HAP-1 (cell line): ENCODE measurements at regions not wholly inside any gene's neighbourhood (a gene's known extent, or its start where the extent isn't known, plus 50 kb on each side); places are given as distances from the start of the nearest gene placed in this dataset.

Source experiments
- DNase-seq, 2 experiments: peaks; one replicate each; pipeline ENCODE4 v3.0.0-alpha.2; 2016 to 2020; ENCODE audit warnings: low spot score in 2 of 2
- H3K27me3 ChIP-seq: fragments of 250-450 bp; sonication (Bioruptor Pico); 2 replicates; pipeline ENCODE4 v1.5.1; 2020; ENCODE audit warnings: low read depth, mild to moderate bottlenecking, moderate library complexity
- H3K36me3 ChIP-seq: fragments of 250-450 bp; sonication (Bioruptor Pico); replicated peaks from 2 replicates; pipeline ENCODE4 v1.5.1; 2020; ENCODE audit warnings: mild to moderate bottlenecking
- H3K4me1 ChIP-seq: fragments of 250-450 bp; sonication (Bioruptor Pico); 2 replicates; pipeline ENCODE4 v1.5.1; 2020; ENCODE audit warnings: mild to moderate bottlenecking
- H3K4me3 ChIP-seq: fragments of 250-450 bp; sonication (Bioruptor Pico); 2 replicates; pipeline ENCODE4 v1.5.1; 2020; ENCODE audit warnings: mild to moderate bottlenecking, moderate library complexity
- H3K9me3 ChIP-seq: fragments of 250-450 bp; sonication (Bioruptor Pico); 2 replicates; pipeline ENCODE4 v1.5.1; 2020; ENCODE audit warnings: mild to moderate bottlenecking, moderate library complexity
- in situ Hi-C: fragments of 300-500 bp; cut with MboI; formaldehyde crosslinking; loops from 3 replicates; pipeline ENCODE4 v1.14.3; 2020; ENCODE audit warnings: low sequenced_read_pairs, inconsistent platforms, mixed read lengths

GRCh38 chr9:103816146-103816545 is 278.0 kb upstream of the SMC2 start:
- H3K4me1 ChIP-seq, result peaks cover 8% of the 10 kb centered on the region
- H3K4me3 ChIP-seq, result no peak overlapping the region
- H3K36me3 ChIP-seq, result no peaks in the 10 kb centered on the region
- H3K27me3 ChIP-seq, result no peaks in the 10 kb centered on the region
- no peak for DNase-seq
- in situ Hi-C loops, result no loop called here
- H3K9me3 ChIP-seq, result no peaks in the 10 kb centered on the region

- no peak overlapping the region for H3K4me3 ChIP-seq
- no peak for DNase-seq
Measured at GRCh38 chr9:103819936-103820335, 274.2 kb upstream of the SMC2 start.

GRCh38 chr9:103821115-103821514 is 273.0 kb upstream of the SMC2 start:
- Histone ChIP-seq H3K36me3 (no peaks in the 10 kb centered on the region), H3K27me3 (no peaks in the 10 kb centered on the region), H3K4me3 (no peak overlapping the region), H3K4me1 (no peaks in the 10 kb centered on the region; the same call in 1 of the 2 replicates), H3K9me3 (no peaks in the 10 kb centered on the region)
- in situ Hi-C loops, result no loop called here
- no peak for DNase-seq

More at GRCh38 chr9:103819936-103820335, 274.2 kb upstream of the SMC2 start:
- Histone ChIP-seq H3K27me3 (no peaks in the 10 kb centered on the region), H3K9me3 (no peaks in the 10 kb centered on the region), H3K36me3 (no peaks in the 10 kb centered on the region), H3K4me1 (no peaks in the 10 kb centered on the region)
- in situ Hi-C loops, result no loop called here

- Histone ChIP-seq H3K4me3 (no peak overlapping the region), H3K4me1 (no peaks in the 10 kb centered on the region), H3K9me3 (no peaks in the 10 kb centered on the region), H3K27me3 (no peaks in the 10 kb centered on the region), H3K36me3 (no peaks in the 10 kb centered on the region)
- in situ Hi-C loops, result no loop called here
- no peak for DNase-seq
Measured at GRCh38 chr9:103837940-103838339, 256.2 kb upstream of the SMC2 start.

- in situ Hi-C loops, result no loop called here
- no peaks in the 10 kb centered on the region for H3K4me1 ChIP-seq
- H3K4me3 ChIP-seq, result no peak overlapping the region
- H3K27me3 ChIP-seq, result no peaks in the 10 kb centered on the region
- no peak for DNase-seq
- H3K36me3 ChIP-seq, result no peaks in the 10 kb centered on the region
- no peaks in the 10 kb centered on the region for H3K9me3 ChIP-seq
Measured at GRCh38 chr9:103839197-103839596, 254.9 kb upstream of the SMC2 start.

GRCh38 chr9:103867886-103868285 is 226.2 kb upstream of the SMC2 start:
- Histone ChIP-seq H3K36me3 (no peaks in the 10 kb centered on the region), H3K4me3 (no peak overlapping the region), H3K9me3 (no peaks in the 10 kb centered on the region), H3K27me3 (no peaks in the 10 kb centered on the region), H3K4me1 (no peaks in the 10 kb centered on the region)
- no peak for DNase-seq
- in situ Hi-C loops, result no loop called here

- H3K9me3 ChIP-seq, result no peaks in the 10 kb centered on the region
- DNase-seq, result no peak
- H3K36me3 ChIP-seq, result no peaks in the 10 kb centered on the region
- no peaks in the 10 kb centered on the region for H3K4me1 ChIP-seq
- H3K27me3 ChIP-seq, result no peaks in the 10 kb centered on the region
- no peak overlapping the region for H3K4me3 ChIP-seq
- in situ Hi-C loops, result no loop called here
Measured at GRCh38 chr9:103872811-103873210, 221.3 kb upstream of the SMC2 start.

- Histone ChIP-seq H3K4me3 (no peak overlapping the region), H3K36me3 (no peaks in the 10 kb centered on the region), H3K4me1 (no peaks in the 10 kb centered on the region), H3K27me3 (no peaks in the 10 kb centered on the region), H3K9me3 (no peaks in the 10 kb centered on the region)
- DNase-seq, result no peak
- in situ Hi-C loops, result no loop called here
Measured at GRCh38 chr9:103881419-103881818, 212.7 kb upstream of the SMC2 start.

GRCh38 chr9:103889989-103890388 is 204.1 kb upstream of the SMC2 start:
- Histone ChIP-seq H3K4me1 (no peaks in the 10 kb centered on the region), H3K9me3 (no peaks in the 10 kb centered on the region), H3K4me3 (no peak overlapping the region), H3K27me3 (no peaks in the 10 kb centered on the region), H3K36me3 (no peaks in the 10 kb centered on the region)
- no peak for DNase-seq
- in situ Hi-C loops, result no loop called here

- DNase-seq, result no peak
- in situ Hi-C loops, result no loop called here
- H3K9me3 ChIP-seq, result no peaks in the 10 kb centered on the region
- no peaks in the 10 kb centered on the region for H3K27me3 ChIP-seq
- H3K36me3 ChIP-seq, result no peaks in the 10 kb centered on the region
- no peak overlapping the region for H3K4me3 ChIP-seq
- H3K4me1 ChIP-seq, result no peaks in the 10 kb centered on the region
Measured at GRCh38 chr9:103894184-103894583, 199.9 kb upstream of the SMC2 start.

GRCh38 chr9:103898550-103898949 is 195.6 kb upstream of the SMC2 start:
- H3K4me3 ChIP-seq, result no peak overlapping the region
- H3K27me3 ChIP-seq, result no peaks in the 10 kb centered on the region
- no peaks in the 10 kb centered on the region for H3K36me3 ChIP-seq
- H3K4me1 ChIP-seq, result no peaks in the 10 kb centered on the region
- no peak for DNase-seq
- in situ Hi-C loops, result no loop called here
- no peaks in the 10 kb centered on the region for H3K9me3 ChIP-seq

GRCh38 chr9:103899866-103900265 is 194.2 kb upstream of the SMC2 start:
- in situ Hi-C loops, result no loop called here
- no peak overlapping the region for H3K4me3 ChIP-seq
- DNase-seq, result no peak

GRCh38 chr9:103900466-103900865 is 193.6 kb upstream of the SMC2 start:
- Histone ChIP-seq H3K9me3 (no peaks in the 10 kb centered on the region), H3K27me3 (no peaks in the 10 kb centered on the region), H3K36me3 (no peaks in the 10 kb centered on the region), H3K4me3 (no peak overlapping the region), H3K4me1 (no peaks in the 10 kb centered on the region)
- DNase-seq, result no peak
- in situ Hi-C loops, result no loop called here

More at GRCh38 chr9:103899866-103900265, 194.2 kb upstream of the SMC2 start:
- Histone ChIP-seq H3K36me3 (no peaks in the 10 kb centered on the region), H3K4me1 (no peaks in the 10 kb centered on the region), H3K27me3 (no peaks in the 10 kb centered on the region), H3K9me3 (no peaks in the 10 kb centered on the region)

- Histone ChIP-seq H3K4me3 (no peak overlapping the region), H3K36me3 (no peaks in the 10 kb centered on the region), H3K27me3 (no peaks in the 10 kb centered on the region), H3K9me3 (no peaks in the 10 kb centered on the region), H3K4me1 (no peaks in the 10 kb centered on the region)
- in situ Hi-C loops, result no loop called here
- DNase-seq, result no peak
Measured at GRCh38 chr9:103902263-103902662, 191.8 kb upstream of the SMC2 start.

GRCh38 chr9:103904242-103904641 is 189.9 kb upstream of the SMC2 start:
- H3K27me3 ChIP-seq, result no peaks in the 10 kb centered on the region
- DNase-seq, result no peak
- no peaks in the 10 kb centered on the region for H3K36me3 ChIP-seq
- H3K4me1 ChIP-seq, result no peaks in the 10 kb centered on the region
- H3K4me3 ChIP-seq, result no peak overlapping the region
- in situ Hi-C loops, result no loop called here
- no peaks in the 10 kb centered on the region for H3K9me3 ChIP-seq
